NB4 (cell line): ENCODE measurements at regions not wholly inside any gene's neighbourhood (a gene's known extent, or its start where the extent isn't known, plus 50 kb on each side); places are given as distances from the start of the nearest gene placed in this dataset.
"Not testable (repeated sequence)": the region's sequence is repeated elsewhere in the genome, so short reads cannot be mapped to it uniquely, and the experiment has no call there.

Source experiments
- CTCF ChIP-seq: IDR thresholded peaks from one replicate; pipeline ENCODE4 v1.5.1; 2012; ENCODE audit warnings: low read depth, low read length
- POLR2A ChIP-seq: IDR thresholded peaks from 2 replicates; pipeline ENCODE4 v1.6.1; 2011; ENCODE audit warnings: mild to moderate bottlenecking; ENCODE audit not compliant: insufficient read length; ENCODE audit errors: extremely low read depth

GRCh38 chr4:124922748-124923147, 210.2 kb upstream of the ANKRD50 start:
- not testable (repeated sequence) for TF ChIP-seq CTCF, POLR2A
